H1 (cell line): ENCODE measurements at regions not wholly inside any gene's neighbourhood (a gene's known extent, or its start where the extent isn't known, plus 50 kb on each side); places are given as distances from the start of the nearest gene placed in this dataset.

Source experiments
- CTCF ChIP-seq, 3 experiments: IDR thresholded peaks; 1 replicate in 2 of 3; 2 replicates in 1 of 3; pipeline versions ENCODE4 v1.5.1 to v1.6.1; 2011; ENCODE audit warnings: low read length in 3 of 3, mild to moderate bottlenecking in 3 of 3, inconsistent platforms in 2 of 3, low read depth in 1 of 3, moderate library complexity in 1 of 3; ENCODE audit not compliant: insufficient read depth in 1 of 3; ENCODE audit errors: control extremely low read depth in 1 of 3
- JUND ChIP-seq: IDR thresholded peaks from 2 replicates; pipeline ENCODE4 v1.6.1; 2011; ENCODE audit warnings: mild to moderate bottlenecking, improper control_type of control experiment, low read length
- RBBP5 ChIP-seq: IDR thresholded peaks from 2 replicates; pipeline ENCODE4 v1.7.1; 2012; ENCODE audit warnings: low read depth, mild to moderate bottlenecking, inconsistent platforms, low read length, moderate library complexity, borderline replicate concordance
- SP1 ChIP-seq: IDR thresholded peaks from 2 replicates; pipeline ENCODE4 v1.6.1; 2011; ENCODE audit warnings: low read depth, low read length

DNA sequence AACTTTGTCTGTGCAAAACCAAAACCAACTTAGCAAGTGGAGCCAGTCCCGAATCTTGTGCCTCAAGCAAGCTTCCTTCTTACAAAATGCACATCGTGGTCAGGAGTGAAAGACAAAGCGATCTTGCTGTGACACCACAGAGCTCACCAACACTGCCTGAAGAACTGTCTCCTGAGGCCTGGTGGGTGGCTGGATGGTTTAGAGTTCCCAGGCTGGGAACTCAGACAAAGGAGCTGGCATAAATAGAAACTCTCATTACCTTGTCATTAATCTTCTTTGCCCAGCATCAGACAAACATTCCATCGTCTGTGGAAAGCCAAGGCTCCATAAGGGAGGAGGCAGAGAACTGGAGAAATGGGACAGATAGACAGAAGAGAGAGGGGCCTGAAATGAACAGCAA is 144.8 kb downstream of the KCNA5 start (continued):
- TF ChIP-seq CTCF (IDR thresholded peaks at IDR 0.05; ENCODE audit: control extremely low read depth in 1 of 3, insufficient read depth in 1 of 3, low read depth in 1 of 3, low read length in 3 of 3) (no peak), RBBP5 (no peak), SP1 (no peak), JUND (no peak)
